ENCODE measurements at regions not wholly inside any gene's neighbourhood (a gene's known extent, or its start where the extent isn't known, plus 50 kb on each side); places are given as distances from the start of the nearest gene placed in this dataset.

DNA sequence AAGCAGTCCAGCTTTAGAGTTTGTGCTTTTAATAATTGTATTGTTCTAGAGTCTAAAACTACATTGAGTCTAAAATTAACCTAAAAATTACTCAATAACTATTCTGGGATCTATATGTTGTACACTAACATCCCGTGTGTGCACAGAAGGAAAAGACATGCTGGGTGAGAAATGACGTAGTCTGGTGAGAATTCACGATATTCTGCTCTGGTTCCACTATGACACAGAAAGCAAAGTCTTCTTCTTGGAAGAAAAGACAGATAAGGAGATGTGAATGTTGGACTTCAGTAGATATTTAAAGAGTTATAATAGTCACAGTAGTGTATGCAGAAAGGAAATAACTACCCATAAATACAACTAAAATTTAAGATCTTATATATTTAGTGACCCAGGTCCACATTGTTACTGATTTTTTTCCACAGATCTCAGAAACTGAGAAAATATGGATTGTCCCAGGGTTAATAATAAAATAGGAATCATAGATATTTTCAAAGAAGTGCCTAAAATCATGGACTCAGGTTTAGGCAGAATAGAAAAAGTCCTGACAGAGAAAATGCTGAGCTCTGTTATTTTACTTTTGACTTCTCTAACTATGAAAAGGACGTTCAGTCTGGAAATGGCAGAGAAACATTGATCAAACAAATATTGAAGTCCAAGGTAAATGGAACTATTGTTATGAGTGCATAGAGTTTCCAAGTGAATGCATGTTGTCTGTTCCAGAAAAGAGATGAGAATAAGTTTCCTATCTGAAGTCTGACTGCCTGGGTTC lies 170.7 kb downstream of the ANKRD50 start:
- no peak overlapping the region for H3K4me3 Mint-ChIP-seq
- H3K27me3 Mint-ChIP-seq = no peaks in the 10 kb centered on the region
- no peaks in the 10 kb centered on the region for H3K36me3 Mint-ChIP-seq
- H3K27ac Mint-ChIP-seq = no peak overlapping the region
- no peaks in the 10 kb centered on the region for H3K9me3 Mint-ChIP-seq
- no peaks in the 10 kb centered on the region for H3K4me1 Mint-ChIP-seq
- no peak for DNase-seq

DNA sequence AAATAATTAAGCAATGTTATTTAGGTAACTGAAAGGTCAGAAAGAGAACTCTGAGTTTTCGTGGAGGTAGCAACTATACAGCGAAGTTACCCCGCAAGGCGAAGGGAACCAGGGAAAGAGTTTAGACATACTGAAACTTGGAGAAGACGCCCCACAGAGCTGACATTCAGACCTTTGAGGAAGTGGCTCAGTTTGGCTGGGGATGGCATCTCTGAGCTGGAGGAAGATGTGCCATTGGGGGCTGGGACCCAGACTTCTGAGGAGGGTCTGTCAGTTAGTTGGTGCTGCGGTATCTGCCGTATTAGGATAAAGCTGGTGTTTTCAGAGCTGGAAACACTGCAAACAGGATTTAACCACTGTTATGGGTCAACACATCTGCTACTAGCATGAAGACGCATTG lies 156.6 kb downstream of the ANKRD50 start:
- no peak for DNase-seq
- Mint-ChIP-seq H3K4me3 (no peak overlapping the region), H3K27ac (no peak overlapping the region), H3K4me1 (no peaks in the 10 kb centered on the region), H3K9me3 (no peaks in the 10 kb centered on the region), H3K27me3 (no peaks in the 10 kb centered on the region), H3K36me3 (no peaks in the 10 kb centered on the region)

DNA sequence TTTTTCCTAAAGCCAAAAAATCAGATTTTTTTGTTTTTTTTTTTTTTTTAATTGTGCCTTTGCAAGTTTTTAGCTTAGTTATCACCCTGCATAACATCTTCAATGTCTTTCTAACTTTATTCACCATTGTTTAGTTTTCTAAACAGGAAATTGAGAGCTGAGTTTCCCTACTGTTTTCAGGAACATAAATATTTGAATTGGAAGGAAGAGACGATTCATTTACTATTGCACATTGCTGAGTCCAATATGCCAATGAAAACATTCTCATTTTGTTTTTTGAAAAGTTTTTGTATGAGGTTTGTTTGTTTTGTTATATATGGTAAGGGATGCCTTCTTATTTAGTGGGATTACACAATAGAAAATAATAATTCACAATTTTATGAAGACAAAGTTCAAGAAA lies 148.4 kb downstream of the ANKRD50 start:
- Mint-ChIP-seq H3K27me3 (no peaks in the 10 kb centered on the region), H3K36me3 (no peaks in the 10 kb centered on the region), H3K4me3 (no peak overlapping the region), H3K4me1 (no peaks in the 10 kb centered on the region), H3K9me3 (no peaks in the 10 kb centered on the region), H3K27ac (no peak overlapping the region)
- no peak for DNase-seq

DNA sequence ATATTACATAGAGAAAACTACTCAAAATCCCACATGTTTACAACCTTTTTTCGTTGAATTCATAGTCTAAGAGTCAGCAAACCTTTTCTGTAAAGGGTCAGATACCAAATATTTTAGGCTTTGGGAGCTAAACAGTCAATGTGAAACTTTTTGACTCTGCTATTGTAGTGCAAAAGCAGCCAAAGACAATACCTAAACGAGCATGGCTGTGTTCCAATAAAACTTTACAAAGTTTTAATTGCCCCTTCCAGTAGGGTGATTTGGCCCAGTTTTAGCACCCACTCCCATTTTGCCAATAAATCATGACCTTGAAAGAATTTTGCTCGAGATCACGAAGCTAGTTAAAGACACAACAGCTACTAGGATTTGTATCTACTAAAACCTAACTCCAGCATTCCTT lies 147.2 kb downstream of the ANKRD50 start:
- Mint-ChIP-seq H3K27ac (no peak overlapping the region), H3K9me3 (no peaks in the 10 kb centered on the region), H3K36me3 (no peaks in the 10 kb centered on the region), H3K4me1 (no peaks in the 10 kb centered on the region), H3K4me3 (no peak overlapping the region), H3K27me3 (no peaks in the 10 kb centered on the region)
- DNase-seq = no peak

DNA sequence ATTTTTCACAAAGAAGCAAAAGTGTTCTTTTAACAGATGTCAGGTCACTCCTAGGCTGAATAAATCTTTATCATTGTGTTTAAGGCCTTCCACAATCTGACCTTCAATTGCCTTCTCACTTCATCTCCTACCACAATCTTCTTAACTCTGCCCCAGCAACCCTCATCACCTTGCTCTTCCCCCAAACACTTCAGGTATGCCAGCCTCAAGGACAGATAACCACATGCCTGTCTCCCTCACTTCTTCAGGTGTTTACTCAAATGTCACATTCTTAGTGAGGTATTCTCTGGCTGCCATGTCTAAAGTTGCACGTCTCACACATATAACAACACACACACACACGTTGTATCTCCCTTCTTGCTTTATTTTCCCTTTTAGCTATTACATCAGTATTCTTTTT lies 146.5 kb downstream of the ANKRD50 start:
- Mint-ChIP-seq H3K9me3 (no peaks in the 10 kb centered on the region), H3K4me1 (no peaks in the 10 kb centered on the region), H3K27me3 (no peaks in the 10 kb centered on the region), H3K4me3 (no peak overlapping the region), H3K36me3 (no peaks in the 10 kb centered on the region), H3K27ac (no peak overlapping the region)
- DNase-seq = no peak

DNA sequence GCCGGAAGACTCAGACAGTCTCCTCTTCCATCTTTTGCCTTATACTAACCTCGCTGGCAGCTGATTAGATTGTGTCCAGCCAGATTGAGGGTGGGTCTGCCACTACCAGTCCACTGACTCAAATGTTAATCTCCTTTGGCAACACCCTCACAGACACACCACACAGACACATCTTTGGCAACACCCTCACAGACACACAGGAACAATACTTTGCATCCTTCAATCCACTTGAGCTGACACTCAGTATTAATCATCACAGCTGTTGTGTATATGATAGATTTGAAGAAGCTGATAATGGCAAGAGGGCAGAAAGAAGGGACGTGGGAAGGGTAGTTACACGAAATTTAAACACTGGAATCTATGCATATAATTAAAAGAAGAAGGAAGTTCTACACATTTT lies 139.5 kb downstream of the ANKRD50 start:
- Mint-ChIP-seq H3K4me3 (no peak overlapping the region), H3K27me3 (no peaks in the 10 kb centered on the region), H3K27ac (no peak overlapping the region), H3K4me1 (no peaks in the 10 kb centered on the region), H3K36me3 (no peaks in the 10 kb centered on the region), H3K9me3 (peaks cover 1% of the 10 kb centered on the region)
- DNase-seq = no peak

DNA sequence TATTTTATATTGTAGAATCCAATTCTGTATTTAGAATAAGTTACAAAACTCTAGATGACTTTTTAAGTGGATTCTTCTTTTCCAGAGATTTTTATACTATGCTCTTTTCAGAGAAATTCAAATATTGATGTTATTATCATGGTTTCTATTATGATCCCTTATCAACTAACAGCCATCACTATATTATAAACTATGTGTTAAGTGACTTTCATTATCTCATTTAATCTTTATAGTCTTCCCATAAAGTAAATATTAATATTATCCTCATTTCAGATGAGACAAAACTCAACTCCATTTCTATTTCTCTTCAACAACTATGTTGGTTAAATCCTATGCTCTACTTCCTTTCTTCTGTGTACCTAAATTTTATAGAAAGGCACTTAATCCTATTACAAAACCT lies 132.6 kb downstream of the ANKRD50 start:
- no peak overlapping the region for H3K27ac Mint-ChIP-seq
- no peaks in the 10 kb centered on the region for H3K4me1 Mint-ChIP-seq
- H3K27me3 Mint-ChIP-seq = no peaks in the 10 kb centered on the region
- DNase-seq = no peak
- peaks cover 1% of the 10 kb centered on the region for H3K9me3 Mint-ChIP-seq
- H3K36me3 Mint-ChIP-seq = no peaks in the 10 kb centered on the region
- H3K4me3 Mint-ChIP-seq = no peak overlapping the region

DNA sequence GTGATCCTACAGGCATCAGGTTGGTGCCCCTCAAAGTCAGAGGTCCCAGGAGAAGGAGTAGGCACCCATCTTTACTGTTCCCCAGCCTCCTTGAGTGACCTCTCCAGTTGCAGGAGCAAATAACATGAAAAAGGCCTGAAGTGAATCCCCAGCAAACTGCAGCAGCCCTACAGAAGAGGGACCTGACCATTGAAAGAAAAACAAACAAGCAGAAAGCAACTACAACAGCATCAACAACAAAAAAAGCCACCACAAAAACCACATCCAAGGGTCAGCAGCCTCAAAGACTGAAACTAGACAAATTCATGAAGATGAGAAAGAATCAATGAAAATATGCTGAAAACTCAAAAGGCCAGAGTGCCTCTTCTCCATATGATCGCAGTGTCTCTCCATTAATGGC lies 128.7 kb downstream of the ANKRD50 start:
- peaks cover 8% of the 10 kb centered on the region for H3K9me3 Mint-ChIP-seq
- no peaks in the 10 kb centered on the region for H3K27me3 Mint-ChIP-seq
- H3K4me1 Mint-ChIP-seq = no peaks in the 10 kb centered on the region
- DNase-seq = no peak
- H3K36me3 Mint-ChIP-seq = no peaks in the 10 kb centered on the region
- H3K27ac Mint-ChIP-seq = no peak overlapping the region
- no peak overlapping the region for H3K4me3 Mint-ChIP-seq

DNA sequence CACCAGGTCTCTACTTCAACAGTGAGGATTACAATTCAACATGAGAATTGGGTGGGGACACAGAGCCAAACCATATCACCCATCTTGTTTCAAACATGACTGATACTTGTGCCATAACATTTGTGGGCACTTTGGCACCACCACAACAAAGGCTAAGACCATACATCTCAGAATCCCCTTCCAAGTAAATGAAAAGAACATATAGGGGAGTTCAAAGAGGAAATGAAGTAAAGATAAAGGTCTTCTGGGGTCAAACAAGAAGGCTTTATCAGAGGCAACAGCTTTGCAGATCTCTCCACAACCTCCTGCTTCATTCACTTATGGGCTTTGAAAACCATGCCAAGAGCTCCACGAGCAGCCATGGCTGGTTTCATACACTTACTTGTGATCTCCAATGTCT lies 122.7 kb downstream of the ANKRD50 start:
- Mint-ChIP-seq H3K27ac (no peak overlapping the region), H3K9me3 (peaks cover 8% of the 10 kb centered on the region), H3K36me3 (no peaks in the 10 kb centered on the region), H3K4me1 (no peaks in the 10 kb centered on the region), H3K4me3 (no peak overlapping the region), H3K27me3 (no peaks in the 10 kb centered on the region)
- DNase-seq = no peak

DNA sequence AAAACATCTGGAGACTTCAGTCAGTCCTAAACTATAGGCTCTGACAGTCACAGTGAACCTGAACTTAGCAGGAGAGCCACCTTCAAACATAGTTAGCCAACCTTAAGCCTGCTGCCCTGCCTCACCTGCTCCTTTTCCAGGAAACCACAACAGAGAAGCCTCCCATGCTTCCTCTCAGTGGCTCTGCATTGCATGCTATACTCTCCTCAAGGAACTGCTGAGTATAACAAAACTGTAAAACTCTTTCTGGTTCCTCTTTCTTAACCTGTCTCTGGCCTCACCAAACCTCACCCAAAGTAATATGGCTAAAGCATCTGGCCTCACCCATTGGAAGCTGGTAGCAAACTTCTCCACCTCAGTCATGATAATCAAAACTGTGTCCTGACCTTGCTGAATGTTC lies 122.1 kb downstream of the ANKRD50 start:
- H3K27ac Mint-ChIP-seq = no peak overlapping the region
- DNase-seq = no peak
- no peaks in the 10 kb centered on the region for H3K36me3 Mint-ChIP-seq
- H3K27me3 Mint-ChIP-seq = no peaks in the 10 kb centered on the region
- H3K4me3 Mint-ChIP-seq = no peak overlapping the region
- H3K4me1 Mint-ChIP-seq = no peaks in the 10 kb centered on the region
- peaks cover 8% of the 10 kb centered on the region for H3K9me3 Mint-ChIP-seq

DNA sequence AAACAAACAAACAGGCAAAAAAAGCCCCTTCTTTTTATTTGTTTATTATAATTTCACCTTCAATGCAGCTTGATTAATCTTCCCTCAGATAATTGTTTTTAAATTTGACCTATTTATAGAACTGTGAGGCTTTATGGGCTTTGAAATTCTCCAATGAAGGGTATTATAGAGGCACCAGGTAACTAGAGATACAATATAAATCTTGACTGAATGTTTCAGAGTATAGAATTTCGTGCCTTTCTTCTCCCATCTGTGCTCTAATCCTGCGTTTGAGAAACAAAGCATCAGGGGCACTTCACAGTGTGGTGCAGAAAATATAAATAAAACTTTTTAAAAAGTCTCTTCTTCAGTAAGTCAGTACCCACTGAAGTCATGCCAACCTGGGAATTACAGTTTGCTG lies 120.9 kb downstream of the ANKRD50 start:
- Mint-ChIP-seq H3K36me3 (no peaks in the 10 kb centered on the region), H3K4me3 (no peak overlapping the region), H3K4me1 (no peaks in the 10 kb centered on the region), H3K27ac (no peak overlapping the region), H3K9me3 (peaks cover 6% of the 10 kb centered on the region), H3K27me3 (no peaks in the 10 kb centered on the region)
- DNase-seq = no peak

DNA sequence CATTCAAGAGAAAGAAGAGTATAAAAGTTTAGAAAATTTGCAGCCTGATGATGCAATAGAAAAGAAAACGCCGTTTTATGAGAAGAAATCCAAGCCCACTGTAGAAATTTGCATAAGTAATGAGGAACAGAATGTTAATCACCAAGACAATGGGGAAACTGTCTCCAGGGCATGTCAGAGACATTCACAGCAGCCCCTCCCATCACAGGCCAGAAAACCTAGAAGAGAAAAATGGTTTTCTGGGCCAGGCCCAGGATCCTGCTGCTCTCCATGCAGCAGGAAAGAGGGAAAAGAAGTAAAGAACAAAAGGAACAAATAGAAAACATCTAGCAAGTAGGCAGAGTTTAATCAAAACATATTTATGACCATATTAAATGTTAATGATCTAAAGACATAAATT lies 119.0 kb downstream of the ANKRD50 start:
- no peaks in the 10 kb centered on the region for H3K27me3 Mint-ChIP-seq
- H3K4me1 Mint-ChIP-seq = no peaks in the 10 kb centered on the region
- H3K4me3 Mint-ChIP-seq = no peak overlapping the region
- DNase-seq = no peak
- peaks cover 1% of the 10 kb centered on the region for H3K9me3 Mint-ChIP-seq
- no peak overlapping the region for H3K27ac Mint-ChIP-seq
- H3K36me3 Mint-ChIP-seq = no peaks in the 10 kb centered on the region

DNA sequence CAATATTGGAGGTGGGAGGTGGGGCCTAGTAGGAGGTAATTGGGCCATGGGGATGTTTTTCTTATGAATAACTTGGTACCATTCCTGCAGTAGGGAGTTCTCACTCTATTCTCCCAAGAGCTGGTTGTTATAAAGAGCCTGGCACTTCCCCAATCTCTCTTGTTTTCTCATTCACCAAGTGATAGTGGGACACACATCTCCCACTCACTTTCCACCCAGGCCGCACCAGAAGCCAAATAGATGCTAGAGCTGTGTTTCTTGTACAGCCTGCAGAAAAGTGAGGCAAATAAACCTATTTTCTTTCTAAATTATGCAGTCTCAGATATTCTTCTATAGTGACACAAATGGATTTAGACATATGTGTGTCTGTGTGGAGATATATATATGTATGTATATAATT lies 117.6 kb downstream of the ANKRD50 start:
- Mint-ChIP-seq H3K36me3 (no peaks in the 10 kb centered on the region), H3K9me3 (no peaks in the 10 kb centered on the region), H3K4me3 (no peak overlapping the region), H3K27me3 (no peaks in the 10 kb centered on the region), H3K4me1 (no peaks in the 10 kb centered on the region), H3K27ac (no peak overlapping the region)
- DNase-seq = no peak

DNA sequence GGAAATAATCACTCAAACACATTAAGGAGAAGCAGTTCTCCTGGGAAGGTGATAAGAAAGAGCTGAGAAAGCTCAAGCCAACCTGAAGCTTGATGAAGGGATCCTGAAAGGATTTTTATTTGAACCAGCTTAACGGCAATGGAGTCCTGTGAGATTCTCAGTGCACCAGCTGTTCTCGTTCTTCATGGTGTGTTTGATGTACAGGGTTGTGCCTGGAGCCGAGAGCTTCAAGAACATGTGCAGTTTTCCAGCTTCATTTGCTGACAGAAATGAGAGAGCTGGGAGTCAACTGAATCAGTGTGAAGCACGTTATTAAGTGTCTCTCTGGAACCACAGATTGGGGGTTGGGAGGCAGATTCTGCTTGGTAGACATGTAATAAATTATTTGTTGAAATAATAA lies 115.7 kb downstream of the ANKRD50 start:
- Mint-ChIP-seq H3K27ac (no peak overlapping the region), H3K9me3 (no peaks in the 10 kb centered on the region), H3K4me1 (no peaks in the 10 kb centered on the region), H3K4me3 (no peak overlapping the region), H3K27me3 (no peaks in the 10 kb centered on the region), H3K36me3 (no peaks in the 10 kb centered on the region)
- no peak for DNase-seq

DNA sequence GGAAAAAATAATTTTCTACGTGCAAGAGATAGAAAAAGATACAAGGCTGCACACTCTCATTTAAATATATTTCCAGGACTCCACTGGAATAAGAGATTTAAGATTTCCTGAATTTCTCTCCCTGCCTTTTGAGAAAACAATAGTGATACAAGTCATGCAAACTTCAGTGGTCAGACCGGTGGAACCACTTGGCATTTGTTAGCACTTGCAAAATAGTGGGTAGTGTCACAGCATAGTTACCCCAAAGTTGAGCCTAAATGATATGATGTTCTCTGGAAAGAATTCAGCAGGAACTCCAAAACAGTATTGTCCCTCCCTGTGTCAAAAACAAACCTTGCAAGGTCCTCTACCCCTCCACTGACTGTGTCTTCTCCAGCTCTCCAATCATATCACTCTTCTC lies 102.3 kb downstream of the ANKRD50 start:
- no peak for DNase-seq
- H3K27ac Mint-ChIP-seq = no peak overlapping the region
- H3K4me1 Mint-ChIP-seq = no peaks in the 10 kb centered on the region
- peaks cover 1% of the 10 kb centered on the region for H3K9me3 Mint-ChIP-seq
- H3K4me3 Mint-ChIP-seq = no peak overlapping the region
- no peaks in the 10 kb centered on the region for H3K36me3 Mint-ChIP-seq
- H3K27me3 Mint-ChIP-seq = no peaks in the 10 kb centered on the region
